ENCODE measurements at regions not wholly inside any gene's neighbourhood (a gene's known extent, or its start where the extent isn't known, plus 50 kb on each side); places are given as distances from the start of the nearest gene placed in this dataset.

- TF ChIP-seq CTCF (IDR thresholded peaks at IDR 0.05) (no peak), POLR2AphosphoS5 (IDR thresholded peaks at IDR 0.05; ENCODE audit: insufficient read depth in 1 of 2, low read depth in 1 of 2) (no peak)
These were observed 460.7 kb upstream of the MEF2C start for GRCh38 chr5:89343666-89344065.
